NOMO-1 treated with dmso at 0.1 percent for 144 hours (cell line): ENCODE measurements at regions not wholly inside any gene's neighbourhood (a gene's known extent, or its start where the extent isn't known, plus 50 kb on each side); places are given as distances from the start of the nearest gene placed in this dataset.
"Not testable (repeated sequence)": the region's sequence is repeated elsewhere in the genome, so short reads cannot be mapped to it uniquely, and the experiment has no call there.

ENCODE experiments used
- DNase-seq: peaks from one replicate; lab custom pipeline; 2025; ENCODE audit not compliant: unreplicated experiment; lab: John Stamatoyannopoulos, UW

- no peak for DNase-seq
Observed at GRCh38 chr3:94568041-94568440, 505.2 kb downstream of the NSUN3 start.

- DNase-seq = no peak
Observed at GRCh38 chr3:94573337-94573736, 510.5 kb downstream of the NSUN3 start.

- DNase-seq = no peak
Observed at GRCh38 chr3:94587291-94587690, 524.4 kb downstream of the NSUN3 start.

- DNase-seq = no peak
Observed at GRCh38 chr3:94593526-94594150, 530.8 kb downstream of the NSUN3 start.

- no peak for DNase-seq
Observed at GRCh38 chr3:94596141-94596540, 533.3 kb downstream of the NSUN3 start.

GRCh38 chr3:94596887-94597566, 534.2 kb downstream of the NSUN3 start:
- no peak for DNase-seq

GRCh38 chr3:94607778-94608177, 544.9 kb downstream of the NSUN3 start:
- no peak for DNase-seq

GRCh38 chr3:94609908-94610307, 547.0 kb downstream of the NSUN3 start:
- DNase-seq = no peak

GRCh38 chr3:94611596-94611995, 548.7 kb downstream of the NSUN3 start:
- no peak for DNase-seq

GRCh38 chr3:94612631-94613030, 549.8 kb downstream of the NSUN3 start:
- DNase-seq = no peak

- no peak for DNase-seq
Observed at GRCh38 chr3:94614192-94614591, 551.3 kb downstream of the NSUN3 start.

GRCh38 chr3:94615275-94616065, 552.6 kb downstream of the NSUN3 start:
- no peak for DNase-seq

- no peak for DNase-seq
Observed at GRCh38 chr3:94616833-94617232, 554.0 kb downstream of the NSUN3 start.

GRCh38 chr3:94617312-94617711, 554.5 kb downstream of the NSUN3 start:
- no peak for DNase-seq

GRCh38 chr3:94619643-94620042, 556.8 kb downstream of the NSUN3 start:
- no peak for DNase-seq

- no peak for DNase-seq
Observed at GRCh38 chr3:94626573-94626972, 563.7 kb downstream of the NSUN3 start.

GRCh38 chr3:94627689-94628088, 564.8 kb downstream of the NSUN3 start:
- DNase-seq = no peak

- DNase-seq = no peak
Observed at GRCh38 chr3:94643400-94643799, 580.5 kb downstream of the NSUN3 start.

GRCh38 chr3:94645790-94646189, 582.9 kb downstream of the NSUN3 start:
- no peak for DNase-seq

GRCh38 chr3:94647131-94647530, 584.3 kb downstream of the NSUN3 start:
- DNase-seq = no peak

GRCh38 chr3:94648270-94649180, 585.7 kb downstream of the NSUN3 start:
- not testable (repeated sequence) for DNase-seq
